Type B pancreatic cell (in vitro differentiated cells): ENCODE measurements at regions not wholly inside any gene's neighbourhood (a gene's known extent, or its start where the extent isn't known, plus 50 kb on each side); places are given as distances from the start of the nearest gene placed in this dataset.

Experiments used
- DNase-seq: peaks from one replicate; pipeline ENCODE4 v3.0.0; 2021; ENCODE audit warnings: mixed read lengths; ENCODE audit not compliant: unreplicated experiment; ENCODE audit errors: extremely low spot score
- H3K27ac Mint-ChIP-seq: 2 replicates; pipeline ENCODE4 v1.8.0; 2021; ENCODE audit warnings: mild to moderate bottlenecking, mixed read lengths
- H3K27me3 Mint-ChIP-seq: 2 replicates; pipeline ENCODE4 v1.8.0; 2021; ENCODE audit warnings: mixed read lengths
- H3K36me3 Mint-ChIP-seq: 2 replicates; pipeline ENCODE4 v1.8.0; 2021; ENCODE audit warnings: mixed read lengths
- H3K4me1 Mint-ChIP-seq: one replicate; pipeline ENCODE4 v1.8.0; 2021; ENCODE audit warnings: mixed read lengths; ENCODE audit not compliant: unreplicated experiment
- H3K4me3 Mint-ChIP-seq: 2 replicates; pipeline ENCODE4 v1.8.0; 2021; ENCODE audit warnings: mild to moderate bottlenecking, mixed read lengths
- H3K9me3 Mint-ChIP-seq: 2 replicates; pipeline ENCODE4 v1.8.0; 2021; ENCODE audit warnings: mixed read lengths
- TF ChIP-seq, protein P1 (sequence below): fragments of 200-600 bp; sonication (generic); conservative IDR thresholded peaks from 2 replicates; pipeline ENCODE4 v1.5.0; 2021; ENCODE audit warnings: antibody characterized with exemption, mild to moderate bottlenecking

GRCh38 chr21:28550057-28550825 is 442.4 kb downstream of the LTN1 start:
- no peak overlapping the region for H3K27ac Mint-ChIP-seq
- no peaks in the 10 kb centered on the region for H3K27me3 Mint-ChIP-seq
- no peaks in the 10 kb centered on the region for H3K9me3 Mint-ChIP-seq
- H3K36me3 Mint-ChIP-seq = no peaks in the 10 kb centered on the region
- no peaks in the 10 kb centered on the region for H3K4me1 Mint-ChIP-seq
- DNase-seq = no peak
- H3K4me3 Mint-ChIP-seq = no peak overlapping the region
- TF ChIP-seq, protein P1, sequence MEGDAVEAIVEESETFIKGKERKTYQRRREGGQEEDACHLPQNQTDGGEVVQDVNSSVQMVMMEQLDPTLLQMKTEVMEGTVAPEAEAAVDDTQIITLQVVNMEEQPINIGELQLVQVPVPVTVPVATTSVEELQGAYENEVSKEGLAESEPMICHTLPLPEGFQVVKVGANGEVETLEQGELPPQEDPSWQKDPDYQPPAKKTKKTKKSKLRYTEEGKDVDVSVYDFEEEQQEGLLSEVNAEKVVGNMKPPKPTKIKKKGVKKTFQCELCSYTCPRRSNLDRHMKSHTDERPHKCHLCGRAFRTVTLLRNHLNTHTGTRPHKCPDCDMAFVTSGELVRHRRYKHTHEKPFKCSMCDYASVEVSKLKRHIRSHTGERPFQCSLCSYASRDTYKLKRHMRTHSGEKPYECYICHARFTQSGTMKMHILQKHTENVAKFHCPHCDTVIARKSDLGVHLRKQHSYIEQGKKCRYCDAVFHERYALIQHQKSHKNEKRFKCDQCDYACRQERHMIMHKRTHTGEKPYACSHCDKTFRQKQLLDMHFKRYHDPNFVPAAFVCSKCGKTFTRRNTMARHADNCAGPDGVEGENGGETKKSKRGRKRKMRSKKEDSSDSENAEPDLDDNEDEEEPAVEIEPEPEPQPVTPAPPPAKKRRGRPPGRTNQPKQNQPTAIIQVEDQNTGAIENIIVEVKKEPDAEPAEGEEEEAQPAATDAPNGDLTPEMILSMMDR = no peak

DNA sequence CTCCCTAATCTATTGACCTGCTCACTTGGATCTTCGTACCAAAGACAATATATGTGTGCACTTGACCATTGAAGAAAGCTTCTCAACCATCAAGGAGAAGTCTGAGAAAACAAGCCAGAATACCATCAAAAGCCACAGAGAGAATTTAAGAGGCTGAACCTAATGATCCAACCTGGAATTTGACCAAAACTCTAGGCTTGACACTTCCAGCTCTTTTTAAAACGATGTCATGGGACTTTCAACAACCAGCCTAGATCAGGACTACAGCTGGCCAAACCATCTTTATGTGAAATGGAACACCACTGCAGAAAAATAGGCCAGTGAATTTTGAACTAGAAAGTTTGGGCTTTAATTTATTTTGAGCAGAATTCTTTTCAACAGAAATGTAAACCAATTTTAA is 444.4 kb downstream of the LTN1 start:
- no peak overlapping the region for H3K4me3 Mint-ChIP-seq
- H3K27me3 Mint-ChIP-seq = no peaks in the 10 kb centered on the region
- TF ChIP-seq, protein P1 = no peak
- no peaks in the 10 kb centered on the region for H3K9me3 Mint-ChIP-seq
- no peaks in the 10 kb centered on the region for H3K4me1 Mint-ChIP-seq
- no peak for DNase-seq
- H3K36me3 Mint-ChIP-seq = no peaks in the 10 kb centered on the region
- no peak overlapping the region for H3K27ac Mint-ChIP-seq

DNA sequence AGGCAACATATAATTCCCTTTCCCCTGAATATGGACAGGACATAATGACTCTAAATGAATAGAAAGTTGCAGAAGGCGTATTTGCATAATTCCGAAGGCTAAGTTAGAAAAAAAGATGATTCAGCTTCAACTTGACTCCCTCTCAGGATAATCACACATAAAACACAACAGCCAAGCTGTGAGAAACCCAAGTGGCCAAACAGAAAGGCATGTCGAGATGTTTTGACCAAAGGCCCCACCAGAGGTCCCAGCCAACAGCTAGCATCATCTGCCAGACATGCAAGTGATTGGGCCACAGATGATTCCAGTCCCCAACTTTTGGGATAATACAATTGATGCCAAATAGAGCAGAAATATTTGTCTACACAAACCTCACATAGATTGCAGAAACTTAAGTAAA is 444.9 kb downstream of the LTN1 start:
- no peak for DNase-seq
- Mint-ChIP-seq H3K4me3 (no peak overlapping the region), H3K4me1 (no peaks in the 10 kb centered on the region), H3K9me3 (no peaks in the 10 kb centered on the region), H3K27me3 (no peaks in the 10 kb centered on the region), H3K27ac (no peak overlapping the region), H3K36me3 (no peaks in the 10 kb centered on the region)
- TF ChIP-seq, protein P1 = no peak

DNA sequence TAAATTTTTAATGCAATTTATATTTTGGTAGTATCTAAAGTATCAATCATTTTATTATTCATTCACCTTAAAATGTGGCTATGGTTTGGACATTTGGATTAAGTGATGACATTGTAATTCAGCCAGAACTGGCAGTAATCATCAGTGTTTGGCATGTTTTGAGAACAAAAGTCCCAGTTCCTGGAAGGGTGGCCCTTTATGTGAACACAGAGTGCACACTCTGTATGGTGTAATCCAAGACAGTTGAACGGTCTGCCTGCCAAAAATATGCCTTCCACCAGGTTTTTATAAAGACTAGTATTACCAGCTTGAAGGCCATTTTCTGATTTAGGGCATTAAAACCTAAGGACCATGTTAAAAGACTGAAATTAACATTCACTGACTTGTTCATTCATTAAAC is 448.7 kb downstream of the LTN1 start:
- TF ChIP-seq, protein P1 = no peak
- Mint-ChIP-seq H3K9me3 (no peaks in the 10 kb centered on the region), H3K36me3 (no peaks in the 10 kb centered on the region), H3K4me1 (no peaks in the 10 kb centered on the region), H3K27me3 (no peaks in the 10 kb centered on the region), H3K27ac (no peak overlapping the region), H3K4me3 (no peak overlapping the region)
- DNase-seq = no peak

- no peak overlapping the region for H3K27ac Mint-ChIP-seq
- no peaks in the 10 kb centered on the region for H3K27me3 Mint-ChIP-seq
- H3K9me3 Mint-ChIP-seq = no peaks in the 10 kb centered on the region
- no peak for DNase-seq
- no peaks in the 10 kb centered on the region for H3K4me1 Mint-ChIP-seq
- no peaks in the 10 kb centered on the region for H3K36me3 Mint-ChIP-seq
- H3K4me3 Mint-ChIP-seq = no peak overlapping the region
- TF ChIP-seq, protein P1 = no peak
Observed at GRCh38 chr21:28541371-28542112, 451.1 kb downstream of the LTN1 start.
